NB4 (cell line): ENCODE measurements at regions not wholly inside any gene's neighbourhood (a gene's known extent, or its start where the extent isn't known, plus 50 kb on each side); places are given as distances from the start of the nearest gene placed in this dataset.

Source experiments
- DNase-seq: peaks from one replicate; pipeline ENCODE4 v3.0.0; 2010; ENCODE audit warnings: low read depth
- H3K4me3 ChIP-seq: one replicate; pipeline ENCODE4 v1.5.1; 2011; ENCODE audit warnings: mild to moderate bottlenecking, low read depth, low read length, moderate library complexity
- MYC ChIP-seq: IDR thresholded peaks from 2 replicates; pipeline ENCODE4 v1.6.1; 2011; ENCODE audit warnings: low read depth, low read length
- POLR2A ChIP-seq: IDR thresholded peaks from 2 replicates; pipeline ENCODE4 v1.6.1; 2011; ENCODE audit warnings: mild to moderate bottlenecking; ENCODE audit not compliant: insufficient read length; ENCODE audit errors: extremely low read depth
- TF ChIP-seq, protein P1 (sequence below): IDR thresholded peaks from 2 replicates; pipeline ENCODE4 v1.6.1; 2011; ENCODE audit warnings: low read depth, low read length
- TF ChIP-seq, protein P2 (sequence below): IDR thresholded peaks from one replicate; pipeline ENCODE4 v1.5.1; 2012; ENCODE audit warnings: low read depth, low read length

- DNase-seq = no peak
- H3K4me3 ChIP-seq = no peak overlapping the region
- TF ChIP-seq MYC (no peak), POLR2A (no peak)
- TF ChIP-seq, protein P1, sequence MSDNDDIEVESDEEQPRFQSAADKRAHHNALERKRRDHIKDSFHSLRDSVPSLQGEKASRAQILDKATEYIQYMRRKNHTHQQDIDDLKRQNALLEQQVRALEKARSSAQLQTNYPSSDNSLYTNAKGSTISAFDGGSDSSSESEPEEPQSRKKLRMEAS = no peak
- TF ChIP-seq, protein P2, sequence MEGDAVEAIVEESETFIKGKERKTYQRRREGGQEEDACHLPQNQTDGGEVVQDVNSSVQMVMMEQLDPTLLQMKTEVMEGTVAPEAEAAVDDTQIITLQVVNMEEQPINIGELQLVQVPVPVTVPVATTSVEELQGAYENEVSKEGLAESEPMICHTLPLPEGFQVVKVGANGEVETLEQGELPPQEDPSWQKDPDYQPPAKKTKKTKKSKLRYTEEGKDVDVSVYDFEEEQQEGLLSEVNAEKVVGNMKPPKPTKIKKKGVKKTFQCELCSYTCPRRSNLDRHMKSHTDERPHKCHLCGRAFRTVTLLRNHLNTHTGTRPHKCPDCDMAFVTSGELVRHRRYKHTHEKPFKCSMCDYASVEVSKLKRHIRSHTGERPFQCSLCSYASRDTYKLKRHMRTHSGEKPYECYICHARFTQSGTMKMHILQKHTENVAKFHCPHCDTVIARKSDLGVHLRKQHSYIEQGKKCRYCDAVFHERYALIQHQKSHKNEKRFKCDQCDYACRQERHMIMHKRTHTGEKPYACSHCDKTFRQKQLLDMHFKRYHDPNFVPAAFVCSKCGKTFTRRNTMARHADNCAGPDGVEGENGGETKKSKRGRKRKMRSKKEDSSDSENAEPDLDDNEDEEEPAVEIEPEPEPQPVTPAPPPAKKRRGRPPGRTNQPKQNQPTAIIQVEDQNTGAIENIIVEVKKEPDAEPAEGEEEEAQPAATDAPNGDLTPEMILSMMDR = no peak
These were observed 911.6 kb downstream of the TFAP2A start for GRCh38 chr6:9503111-9503761.

- DNase-seq = no peak
- TF ChIP-seq, protein P1 = no peak
- no peak overlapping the region for H3K4me3 ChIP-seq
These were observed 915.2 kb downstream of the TFAP2A start for GRCh38 chr6:9499709-9500108.

GRCh38 chr6:9496837-9497236 is 918.0 kb downstream of the TFAP2A start:
- TF ChIP-seq POLR2A (no peak), MYC (no peak)
- TF ChIP-seq, protein P2 = no peak
- TF ChIP-seq, protein P1 = no peak
- no peak for DNase-seq
- H3K4me3 ChIP-seq = no peak overlapping the region

GRCh38 chr6:9494864-9495263 is 920.0 kb downstream of the TFAP2A start:
- no peak overlapping the region for H3K4me3 ChIP-seq
- DNase-seq = no peak
- TF ChIP-seq MYC = no peak
- no peak for TF ChIP-seq POLR2A
- TF ChIP-seq, protein P2 = no peak
- TF ChIP-seq, protein P1 = no peak

DNA sequence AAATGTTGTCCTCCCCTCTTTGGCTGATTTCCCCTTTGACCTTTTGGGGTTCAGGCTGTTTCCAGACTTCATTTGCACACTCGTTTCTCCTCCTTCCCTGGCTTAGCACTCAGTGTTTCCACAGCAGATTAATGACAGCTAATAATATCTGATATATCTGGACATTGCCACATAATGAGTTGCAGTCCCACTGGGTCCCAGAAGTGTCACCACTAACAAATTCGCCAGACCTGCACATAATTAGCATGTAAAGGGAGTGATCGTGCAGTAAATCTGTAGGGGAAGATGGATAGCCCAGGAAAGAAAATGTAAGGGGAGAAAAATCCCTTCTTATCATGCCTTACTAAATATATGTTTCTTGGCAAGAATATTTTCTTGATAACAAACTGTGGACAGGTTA is 922.1 kb downstream of the TFAP2A start:
- DNase-seq = no peak
- TF ChIP-seq POLR2A = no peak
- TF ChIP-seq, protein P1 = no peak
- TF ChIP-seq MYC = no peak
- no peak overlapping the region for H3K4me3 ChIP-seq

DNA sequence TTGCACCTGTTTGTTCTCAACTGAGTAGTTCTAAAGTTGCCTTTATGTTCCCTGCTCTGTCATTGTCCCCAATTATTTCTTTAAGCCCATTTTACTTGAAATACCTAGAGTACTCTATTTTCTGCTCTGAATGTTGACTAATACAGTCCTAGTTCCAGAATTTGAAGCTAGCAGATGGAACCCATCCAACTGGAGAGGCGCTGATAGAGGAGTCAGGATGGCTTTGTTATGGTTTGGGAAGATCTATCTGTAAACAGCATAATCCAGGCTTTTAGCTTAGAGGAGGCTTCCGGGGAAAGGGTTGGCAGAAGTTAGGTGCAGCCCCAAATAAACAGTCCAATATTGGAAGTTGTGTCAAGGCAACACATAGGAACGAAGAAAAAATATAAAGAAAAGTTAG is 927.7 kb downstream of the TFAP2A start:
- TF ChIP-seq, protein P1 = no peak
- TF ChIP-seq POLR2A = no peak
- no peak for TF ChIP-seq MYC
- TF ChIP-seq, protein P2 = no peak
- H3K4me3 ChIP-seq = no peak overlapping the region
- DNase-seq = no peak
